ENCODE measurements at regions not wholly inside any gene's neighbourhood (a gene's known extent, or its start where the extent isn't known, plus 50 kb on each side); places are given as distances from the start of the nearest gene placed in this dataset.
"Not testable (repeated sequence)": the region's sequence is repeated elsewhere in the genome, so short reads cannot be mapped to it uniquely, and the experiment has no call there.

- H3K4me3 ChIP-seq (ENCODE audit: low read depth, low read length) = no peak overlapping the region
- DNase-seq (ENCODE audit: low read depth) = no peak
- TF ChIP-seq CTCF (IDR thresholded peaks at IDR 0.05; ENCODE audit: low read depth, low read length) = no peak
- no peak for TF ChIP-seq MYC (IDR thresholded peaks at IDR 0.05; ENCODE audit: low read depth, low read length)
Measured at GRCh38 chr7:33794959-33795358, 110.4 kb upstream of the BMPER start.

- no peak overlapping the region for H3K4me3 ChIP-seq (ENCODE audit: low read depth, low read length)
- DNase-seq (ENCODE audit: low read depth) = no peak
- TF ChIP-seq MYC (IDR thresholded peaks at IDR 0.05; ENCODE audit: low read depth, low read length) (no peak), CTCF (IDR thresholded peaks at IDR 0.05; ENCODE audit: low read depth, low read length) (no peak), POLR2A (IDR thresholded peaks at IDR 0.05; ENCODE audit: extremely low read depth, insufficient read length) (no peak), MAX (IDR thresholded peaks at IDR 0.05; ENCODE audit: low read depth, low read length) (no peak)
Measured at GRCh38 chr7:33796538-33796937, 108.8 kb upstream of the BMPER start.

DNA sequence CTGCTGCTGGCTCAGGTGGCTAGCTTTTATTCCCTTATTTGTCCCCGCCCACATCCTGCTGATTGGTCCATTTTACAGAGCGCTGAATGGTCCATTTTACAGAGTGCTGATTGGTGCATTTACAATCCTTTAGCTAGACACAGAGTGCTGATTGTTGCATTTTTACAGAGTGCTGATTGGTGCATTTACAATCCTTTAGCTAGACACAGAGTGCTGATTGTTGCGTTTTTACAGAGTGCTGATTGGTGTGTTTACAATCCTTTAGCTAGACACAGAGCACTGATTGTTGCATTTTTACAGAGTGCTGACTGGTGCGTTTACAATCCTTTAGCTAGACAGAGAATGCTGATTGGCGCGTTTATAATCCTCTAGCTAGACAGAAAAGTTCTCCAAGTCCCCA lies 107.8 kb upstream of the BMPER start:
- not testable (repeated sequence) for H3K4me3 ChIP-seq (ENCODE audit: low read depth, low read length); DNase-seq (ENCODE audit: low read depth)

DNA sequence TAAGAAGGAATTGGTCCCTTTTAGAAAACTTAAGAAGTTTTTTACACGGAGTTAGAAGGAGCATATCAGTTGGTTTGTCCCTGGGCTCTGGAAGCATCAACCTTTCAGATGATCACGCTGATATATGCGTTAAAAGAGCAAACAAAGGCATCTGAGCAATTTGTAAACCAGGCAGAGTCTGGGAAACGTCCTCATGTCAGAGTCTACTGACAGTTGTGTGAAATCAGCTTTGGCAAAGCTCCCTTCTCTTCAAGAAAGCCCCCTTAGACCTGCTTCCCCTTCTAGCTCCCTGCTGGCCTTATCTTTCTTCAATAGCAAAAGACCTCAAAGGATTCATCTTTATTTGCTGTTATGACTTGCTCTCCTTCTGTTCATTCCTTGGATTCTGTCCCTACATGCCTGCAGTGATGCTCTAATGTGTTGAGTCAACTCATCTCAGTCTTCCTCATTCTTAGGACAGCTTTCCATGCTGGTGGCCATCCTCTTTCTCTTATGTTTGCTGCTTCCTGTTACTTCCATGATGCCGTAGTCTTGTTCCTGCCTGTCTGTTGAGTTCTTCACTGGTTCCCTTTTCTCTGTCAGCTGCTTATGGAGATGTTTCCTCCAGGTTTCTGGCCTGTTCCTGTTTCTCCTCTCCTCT lies 106.5 kb upstream of the BMPER start:
- no peak overlapping the region for H3K4me3 ChIP-seq (ENCODE audit: low read depth, low read length)
- DNase-seq (ENCODE audit: low read depth) = no peak
- no peak for TF ChIP-seq POLR2A (IDR thresholded peaks at IDR 0.05; ENCODE audit: extremely low read depth, insufficient read length)
- no peak for TF ChIP-seq CTCF (IDR thresholded peaks at IDR 0.05; ENCODE audit: low read depth, low read length)
- TF ChIP-seq MAX (IDR thresholded peaks at IDR 0.05; ENCODE audit: low read depth, low read length) = no peak
- no peak for TF ChIP-seq MYC (IDR thresholded peaks at IDR 0.05; ENCODE audit: low read depth, low read length)

GRCh38 chr7:33799766-33800165 lies 105.6 kb upstream of the BMPER start:
- DNase-seq (ENCODE audit: low read depth) = no peak
- no peak overlapping the region for H3K4me3 ChIP-seq (ENCODE audit: low read depth, low read length)
- no peak for TF ChIP-seq POLR2A (IDR thresholded peaks at IDR 0.05; ENCODE audit: extremely low read depth, insufficient read length)
- TF ChIP-seq MAX (IDR thresholded peaks at IDR 0.05; ENCODE audit: low read depth, low read length) = no peak

GRCh38 chr7:33802600-33802999 lies 102.7 kb upstream of the BMPER start:
- no peak overlapping the region for H3K4me3 ChIP-seq (ENCODE audit: low read depth, low read length)
- TF ChIP-seq MAX (IDR thresholded peaks at IDR 0.05; ENCODE audit: low read depth, low read length) (no peak), MYC (IDR thresholded peaks at IDR 0.05; ENCODE audit: low read depth, low read length) (no peak), POLR2A (IDR thresholded peaks at IDR 0.05; ENCODE audit: extremely low read depth, insufficient read length) (no peak), CTCF (IDR thresholded peaks at IDR 0.05; ENCODE audit: low read depth, low read length) (no peak)
- no peak for DNase-seq (ENCODE audit: low read depth)

DNA sequence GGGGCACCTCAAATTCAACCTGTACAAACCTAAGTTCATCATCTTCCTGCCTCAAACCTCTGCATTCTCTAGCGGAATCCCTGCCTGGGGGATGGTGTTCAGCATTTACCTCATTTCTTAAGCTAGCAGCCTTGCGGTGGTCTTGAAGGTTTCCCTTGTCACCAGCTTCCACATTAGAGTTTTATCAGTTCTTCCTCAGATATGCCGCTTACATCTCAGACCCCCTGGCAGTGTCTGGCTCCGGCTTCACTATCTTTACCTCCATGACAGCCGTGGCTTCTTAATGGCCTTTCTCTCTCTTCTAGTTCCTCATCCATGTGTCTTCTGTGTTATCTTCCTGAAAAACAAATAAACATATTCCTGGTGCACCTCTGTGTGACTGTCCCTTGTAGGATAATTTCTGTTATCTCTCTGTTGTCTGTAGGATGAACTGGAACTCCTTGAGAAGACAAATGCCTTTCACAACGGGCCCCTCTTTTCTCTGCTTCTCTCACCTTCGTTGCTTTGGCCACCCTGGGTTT lies 101.1 kb upstream of the BMPER start:
- no peak for DNase-seq (ENCODE audit: low read depth)
- H3K4me3 ChIP-seq (ENCODE audit: low read depth, low read length) = no peak overlapping the region
- TF ChIP-seq POLR2A (IDR thresholded peaks at IDR 0.05; ENCODE audit: extremely low read depth, insufficient read length) = no peak
- TF ChIP-seq CTCF (IDR thresholded peaks at IDR 0.05; ENCODE audit: low read depth, low read length) = no peak
- TF ChIP-seq MAX (IDR thresholded peaks at IDR 0.05; ENCODE audit: low read depth, low read length) = no peak
- no peak for TF ChIP-seq MYC (IDR thresholded peaks at IDR 0.05; ENCODE audit: low read depth, low read length)

All from NB4 (cell line).